GM19193 (cell line): ENCODE measurements at regions not wholly inside any gene's neighbourhood (a gene's known extent, or its start where the extent isn't known, plus 50 kb on each side); places are given as distances from the start of the nearest gene placed in this dataset.

Experiments used
- POLR2A ChIP-seq: IDR thresholded peaks from 4 replicates; pipeline ENCODE4 v1.6.1; 2011; ENCODE audit not compliant: insufficient read depth, insufficient read length; ENCODE audit errors: extremely low read depth

GRCh38 chr2:47315475-47315874, 53.6 kb upstream of the EPCAM start:
- TF ChIP-seq POLR2A, result no peak

DNA sequence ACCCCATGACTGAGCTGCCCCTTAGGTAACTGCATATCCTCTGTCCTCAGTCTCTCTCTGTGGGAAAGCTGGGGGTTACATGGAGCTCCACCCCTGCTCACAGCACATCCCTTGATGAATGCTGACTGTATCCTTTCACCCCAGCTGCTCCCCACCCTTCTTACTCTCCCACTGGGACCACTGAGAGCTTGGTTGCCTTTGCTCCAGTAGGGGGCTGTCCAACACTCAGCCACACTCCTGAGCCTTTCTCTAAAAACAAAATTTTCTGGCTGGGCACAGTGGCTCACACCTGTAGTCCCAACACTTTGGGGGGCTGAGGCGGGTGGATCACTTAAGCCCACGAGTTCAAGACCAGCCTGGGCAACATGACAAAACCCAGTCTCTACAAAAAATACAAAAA, 55.4 kb upstream of the EPCAM start:
- TF ChIP-seq POLR2A, result no peak

DNA sequence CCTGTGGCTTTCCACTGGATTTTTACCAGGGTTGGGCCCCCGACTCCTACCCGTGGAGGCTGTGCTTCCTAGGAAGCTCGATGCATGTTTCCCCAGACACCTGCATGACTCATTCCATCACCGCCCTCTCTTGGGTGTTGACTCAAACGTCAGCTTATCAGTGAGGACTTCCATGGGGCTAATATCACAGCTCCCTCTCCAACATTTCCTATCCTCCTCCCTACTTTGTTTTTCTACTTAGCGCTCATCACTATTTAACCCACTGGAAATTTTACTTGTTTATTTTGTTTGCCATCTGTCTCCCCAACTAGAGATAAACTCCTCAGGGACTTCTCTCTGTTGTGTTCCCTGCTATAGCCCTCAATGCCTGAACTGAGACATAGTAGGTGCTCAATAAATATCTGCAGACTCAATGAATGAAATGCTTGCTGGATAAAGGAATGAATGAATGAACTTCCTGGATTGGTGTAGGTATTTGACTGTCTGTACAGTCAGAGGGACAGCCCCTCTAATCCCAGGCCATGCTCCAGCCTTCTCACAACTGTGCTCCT, 55.9 kb upstream of the EPCAM start:
- TF ChIP-seq POLR2A, result no peak

DNA sequence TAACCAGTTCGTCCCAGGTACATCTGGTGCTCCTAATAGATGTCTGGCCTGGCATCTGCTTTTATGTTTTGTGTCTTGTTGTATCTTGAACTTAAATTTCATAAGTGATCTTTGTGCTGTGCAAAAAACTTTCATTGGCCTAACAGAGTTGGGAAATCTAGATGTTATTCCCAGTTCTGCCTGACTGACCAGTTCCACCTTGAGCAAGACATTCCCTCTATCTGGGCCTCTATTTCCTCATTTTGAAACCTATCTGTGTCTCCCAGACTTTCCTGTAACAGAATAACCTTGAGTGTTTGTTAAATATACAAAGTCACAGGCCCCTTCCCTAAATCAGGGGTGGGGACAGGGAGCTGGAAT, 56.6 kb upstream of the EPCAM start:
- TF ChIP-seq POLR2A, result no peak

GRCh38 chr2:47311764-47312490, 57.2 kb upstream of the EPCAM start:
- no peak for TF ChIP-seq POLR2A

- peak; percentile 46 for TF ChIP-seq POLR2A
Observed at GRCh38 chr2:47310801-47311560, 58.1 kb upstream of the EPCAM start.

DNA sequence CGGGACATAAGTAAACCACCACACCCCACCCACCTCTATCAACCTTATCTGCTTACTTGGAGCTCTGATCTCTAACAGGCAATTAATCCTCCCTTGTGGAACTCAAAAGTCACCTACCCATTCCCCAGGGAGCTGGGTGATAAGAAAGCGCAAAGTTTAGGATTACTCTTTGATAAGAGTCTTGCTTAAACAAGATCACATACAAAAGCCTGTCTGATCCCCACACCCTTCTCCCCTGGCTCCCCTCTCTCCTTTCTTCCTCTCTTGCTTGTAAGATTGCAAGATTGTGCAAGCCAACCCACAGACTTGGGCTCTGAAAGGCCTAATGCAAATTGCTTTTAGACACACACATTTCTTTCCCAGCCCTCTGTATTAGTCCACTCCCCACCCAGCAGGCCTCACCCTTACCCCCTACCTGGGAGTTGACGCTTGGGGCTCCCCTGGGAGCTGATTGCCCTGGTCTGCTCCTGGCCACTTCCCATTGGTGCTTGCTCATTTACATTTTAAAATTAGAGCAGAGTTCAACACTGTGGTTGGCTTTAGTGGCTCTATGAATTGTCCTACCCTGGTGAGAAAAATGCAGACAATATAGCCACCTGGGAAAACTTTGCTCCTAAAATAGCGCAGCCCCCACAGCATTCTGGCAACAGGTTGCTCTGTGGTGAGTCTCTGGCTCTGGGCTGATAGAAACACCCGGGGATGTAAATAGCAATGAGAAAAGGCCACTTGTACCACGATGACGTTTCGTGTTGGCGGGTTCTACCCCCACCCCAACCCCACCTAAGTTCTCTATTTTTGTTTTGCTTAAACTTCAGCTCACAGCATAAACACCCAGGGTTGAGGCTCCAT, 58.9 kb upstream of the EPCAM start:
- TF ChIP-seq POLR2A, result no peak

DNA sequence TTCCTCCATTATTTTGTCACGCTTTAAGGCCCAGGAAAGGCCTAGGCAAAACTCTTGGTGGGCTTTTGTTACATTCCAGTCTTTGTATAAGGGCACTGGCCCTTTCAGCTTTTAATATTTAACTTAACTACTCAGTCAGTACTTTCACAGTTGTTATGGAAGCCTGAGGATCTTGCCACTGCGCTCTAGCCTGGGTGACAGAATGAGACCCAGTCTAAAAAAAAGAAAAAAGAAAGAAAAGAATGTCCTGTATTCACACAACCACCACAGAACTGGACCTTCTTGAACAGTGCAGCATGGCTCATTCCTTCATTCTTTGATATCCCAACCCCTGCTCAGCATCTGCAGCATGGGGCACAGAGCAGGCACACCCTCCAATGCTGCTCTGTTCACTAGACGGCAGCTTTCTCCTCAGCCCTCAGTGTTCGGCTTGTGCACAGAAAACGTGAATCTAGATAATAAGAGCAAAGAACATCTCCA, 59.6 kb upstream of the EPCAM start:
- TF ChIP-seq POLR2A, result no peak

DNA sequence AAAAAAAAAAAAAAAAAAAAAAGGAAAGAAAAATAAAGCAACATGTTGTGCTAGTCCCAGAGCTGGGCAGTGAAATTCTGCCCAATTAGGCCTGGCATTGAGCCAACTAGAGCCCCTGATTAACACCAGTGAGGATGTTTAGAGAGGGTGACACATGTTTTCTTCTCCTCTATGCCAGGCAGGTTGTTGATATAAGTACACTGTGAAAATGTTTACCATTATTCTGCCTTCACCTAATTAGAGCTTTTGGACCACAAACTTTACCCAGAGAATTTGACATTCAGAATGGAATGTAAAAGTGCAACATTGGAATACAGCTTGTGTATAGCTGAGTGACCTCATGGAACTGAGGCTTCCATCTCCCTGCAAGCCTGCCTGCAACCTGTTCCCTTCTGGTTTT, 62.0 kb upstream of the EPCAM start:
- no peak for TF ChIP-seq POLR2A

DNA sequence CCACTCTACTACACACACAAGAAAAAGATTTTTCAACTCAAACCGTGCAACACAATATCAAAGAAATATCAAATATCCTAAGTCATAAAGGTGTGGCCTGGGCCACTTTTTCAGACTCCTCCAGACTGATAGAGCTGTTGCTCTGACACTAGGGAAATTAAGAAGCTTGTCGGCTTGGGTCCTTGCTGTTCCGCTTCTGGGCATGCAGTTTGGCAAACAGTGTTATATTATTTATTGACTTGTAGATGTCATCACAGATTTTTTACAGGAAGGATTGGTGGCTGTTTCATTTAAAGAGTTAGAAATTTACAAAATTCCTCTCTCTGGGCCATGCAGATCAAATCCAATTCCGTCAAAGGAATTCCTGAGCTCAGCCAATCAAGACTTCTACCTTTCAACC, 64.5 kb upstream of the EPCAM start:
- TF ChIP-seq POLR2A, result no peak

GRCh38 chr2:47303341-47304148, 65.6 kb upstream of the EPCAM start:
- no peak for TF ChIP-seq POLR2A

- TF ChIP-seq POLR2A, result no peak
Observed at GRCh38 chr2:47302308-47302707, 66.8 kb upstream of the EPCAM start.

DNA sequence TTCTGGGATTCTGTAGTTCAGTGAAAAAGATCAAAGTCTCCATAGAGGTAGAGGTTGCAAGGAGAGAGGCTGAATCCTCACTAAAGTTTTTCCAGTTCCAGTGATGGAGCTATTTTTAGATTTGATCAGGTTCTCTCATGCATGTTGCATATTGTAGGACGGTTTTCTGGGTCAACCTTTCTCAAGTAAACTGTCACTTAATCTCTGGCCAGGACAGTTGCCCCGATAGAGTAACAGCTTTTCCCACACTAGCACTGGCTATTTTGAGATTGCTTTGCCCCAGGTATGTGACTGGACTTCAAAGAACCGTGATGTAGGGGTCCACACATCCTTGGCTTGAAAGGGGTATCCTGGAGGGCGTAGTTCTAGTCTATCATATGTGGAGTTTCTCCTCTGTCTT, 67.4 kb upstream of the EPCAM start:
- no peak for TF ChIP-seq POLR2A

- TF ChIP-seq POLR2A, result no peak
Observed at GRCh38 chr2:47301277-47301618, 67.9 kb upstream of the EPCAM start.
